Liver (tissue), 8 donors: ENCODE measurements at regions not wholly inside any gene's neighbourhood (a gene's known extent, or its start where the extent isn't known, plus 50 kb on each side); places are given as distances from the start of the nearest gene placed in this dataset.

Source experiments
- DNase-seq: peaks from one replicate; pipeline ENCODE4 v3.0.0-alpha.2; 2017; ENCODE audit warnings: low spot score
- H3K27ac ChIP-seq, 2 donors: one replicate each; pipeline ENCODE4 v1.7.0; 2013; ENCODE audit warnings: inconsistent platforms in 2 of 2, low read length in 2 of 2, control low read depth in 1 of 2, low read depth in 1 of 2, mild to moderate bottlenecking in 1 of 2
- H3K27me3 ChIP-seq, 4 donors: one replicate each; pipeline versions ENCODE4 v1.6.1 to v1.7.0; 2013; ENCODE audit warnings: low read length in 3 of 4, inconsistent platforms in 1 of 4, mild to moderate bottlenecking in 1 of 4, moderate library complexity in 1 of 4; ENCODE audit not compliant: control insufficient read depth in 4 of 4, insufficient read depth in 4 of 4
- H3K36me3 ChIP-seq, 4 donors: one replicate each; pipeline versions ENCODE4 v1.6.1 to v1.7.0; 2013; ENCODE audit warnings: low read length in 3 of 4, mild to moderate bottlenecking in 3 of 4, low read depth in 1 of 4, moderate library complexity in 1 of 4; ENCODE audit not compliant: control insufficient read depth in 4 of 4, insufficient read depth in 3 of 4
- H3K4me1 ChIP-seq, 4 donors: one replicate each; pipeline versions ENCODE4 v1.6.1 to v1.7.0; 2013; ENCODE audit warnings: low read length in 3 of 4, mild to moderate bottlenecking in 3 of 4, moderate library complexity in 1 of 4; ENCODE audit not compliant: control insufficient read depth in 4 of 4, insufficient read depth in 4 of 4
- H3K4me3 ChIP-seq, 3 donors: one replicate each; pipeline versions ENCODE4 v1.6.1 to v1.7.0; 2013; ENCODE audit warnings: low read length in 3 of 3, control low read depth in 1 of 3, low read depth in 1 of 3, mild to moderate bottlenecking in 1 of 3
- H3K9ac ChIP-seq, 2 donors: one replicate each; pipeline ENCODE4 v1.7.0; 2013; ENCODE audit warnings: low read length in 2 of 2, mild to moderate bottlenecking in 2 of 2, moderate library complexity in 2 of 2, control low read depth in 1 of 2, low read depth in 1 of 2
- H3K9me3 ChIP-seq, 4 donors: one replicate each; pipeline versions ENCODE4 v1.6.1 to v1.7.0; 2013; ENCODE audit warnings: low read length in 3 of 4; ENCODE audit not compliant: control insufficient read depth in 4 of 4
- CTCF ChIP-seq: fragments of 150-350 bp; IDR thresholded peaks from 2 replicates; pipeline ENCODE4 v1.5.1; 2017; ENCODE audit warnings: improper control_type of control experiment, low read depth, low read length; ENCODE audit not compliant: missing input control
- EGR1 ChIP-seq, 2 donors: IDR thresholded peaks; 2 replicates each; pipeline ENCODE4 v1.6.1; 2016 to 2018; ENCODE audit warnings: antibody characterized with exemption in 2 of 2, low read depth in 2 of 2
- FOXA1 ChIP-seq: IDR thresholded peaks from 2 replicates; pipeline ENCODE4 v1.6.1; 2016; ENCODE audit warnings: antibody characterized with exemption
- FOXA2 ChIP-seq: IDR thresholded peaks from 2 replicates; pipeline ENCODE4 v1.6.1; 2016; ENCODE audit warnings: antibody characterized with exemption
- GABPA ChIP-seq, 2 donors: IDR thresholded peaks in 1 of 2; conservative IDR thresholded peaks in 1 of 2; 2 replicates each; pipeline ENCODE4 v1.6.1; 2016; ENCODE audit warnings: antibody characterized with exemption in 2 of 2, mild to moderate bottlenecking in 1 of 2, moderate library complexity in 1 of 2
- HNF4A ChIP-seq, 2 donors: conservative IDR thresholded peaks; 2 replicates each; pipeline ENCODE4 v1.6.1; 2016; ENCODE audit warnings: antibody characterized with exemption in 2 of 2, mild to moderate bottlenecking in 2 of 2
- HNF4G ChIP-seq: IDR thresholded peaks from 2 replicates; pipeline ENCODE4 v1.6.1; 2016; ENCODE audit warnings: antibody characterized with exemption
- JUND ChIP-seq, 2 donors: IDR thresholded peaks; 2 replicates each; pipeline ENCODE4 v1.6.1; 2016; ENCODE audit warnings: antibody characterized with exemption in 2 of 2
- MAX ChIP-seq: IDR thresholded peaks from 2 replicates; pipeline ENCODE4 v1.6.1; 2016; ENCODE audit warnings: antibody characterized with exemption
- NR2F2 ChIP-seq: IDR thresholded peaks from 2 replicates; pipeline ENCODE4 v1.6.1; 2016; ENCODE audit warnings: antibody characterized with exemption
- RAD21 ChIP-seq, 2 donors: IDR thresholded peaks; 2 replicates each; pipeline ENCODE4 v1.6.1; 2016; ENCODE audit warnings: antibody characterized with exemption in 2 of 2, mild to moderate bottlenecking in 2 of 2
- RXRA ChIP-seq, 2 donors: IDR thresholded peaks; 2 replicates each; pipeline ENCODE4 v1.6.1; 2017 to 2018; ENCODE audit warnings: antibody characterized with exemption in 2 of 2, mild to moderate bottlenecking in 1 of 2
- SP1 ChIP-seq: IDR thresholded peaks from 2 replicates; pipeline ENCODE4 v1.6.1; 2018; ENCODE audit warnings: antibody characterized with exemption, mild to moderate bottlenecking
- TAF1 ChIP-seq: conservative IDR thresholded peaks from 2 replicates; pipeline ENCODE4 v1.6.1; 2016; ENCODE audit warnings: antibody characterized with exemption, mild to moderate bottlenecking
- YY1 ChIP-seq: IDR thresholded peaks from 2 replicates; pipeline ENCODE4 v1.6.1; 2016; ENCODE audit warnings: antibody characterized with exemption, mild to moderate bottlenecking
- ZBTB33 ChIP-seq: IDR thresholded peaks from 2 replicates; pipeline ENCODE4 v1.6.1; 2016; ENCODE audit warnings: antibody characterized with exemption
- WGBS: extraction: QIAGEN DNeasy Blood & Tissue Kit; methylation state at CpG from one replicate; pipeline ENCODE4 v1.1.7; 2013; 5-methylcytosine and 5-hydroxymethylcytosine counted together
- TF ChIP-seq, protein P1 (sequence below): IDR thresholded peaks from 2 replicates; pipeline ENCODE4 v1.6.1; 2016; ENCODE audit warnings: antibody characterized with exemption
- TF ChIP-seq, protein P2 (sequence below): IDR thresholded peaks from 2 replicates; pipeline ENCODE4 v1.6.1; 2016; ENCODE audit warnings: antibody characterized with exemption, mild to moderate bottlenecking
- donor health status: healthy.
- donor health status: healthy.
- donor health status: healthy.
- donor health status: healthy.
- donor health status: healthy.

- TF ChIP-seq RXRA (IDR thresholded peaks at IDR 0.05) (no peak), FOXA2 (no peak), JUND (IDR thresholded peaks at IDR 0.05) (no peak), SP1 (no peak), ZBTB33 (no peak)
- TF ChIP-seq, protein P1, sequence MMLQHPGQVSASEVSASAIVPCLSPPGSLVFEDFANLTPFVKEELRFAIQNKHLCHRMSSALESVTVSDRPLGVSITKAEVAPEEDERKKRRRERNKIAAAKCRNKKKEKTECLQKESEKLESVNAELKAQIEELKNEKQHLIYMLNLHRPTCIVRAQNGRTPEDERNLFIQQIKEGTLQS, result no peak
- Histone ChIP-seq H3K36me3 (no peaks in the 10 kb centered on the region), H3K27ac (no peak overlapping the region)
These were observed 114.6 kb upstream of the HTR1E start for GRCh38 chr6:86822747-86823146.

GRCh38 chr6:86820750-86821149 lies 116.6 kb upstream of the HTR1E start:
- H3K27ac ChIP-seq, result no peak overlapping the region
- 47% methylated on average over 1 of the region's 1 CpG for WGBS
- TF ChIP-seq CTCF (no peak), HNF4A (conservative IDR thresholded peaks at IDR 0.05) (no peak), RXRA (IDR thresholded peaks at IDR 0.05) (no peak), GABPA (IDR thresholded peaks at IDR 0.05 in 1 of 2, conservative IDR thresholded peaks at IDR 0.05 in 1 of 2) (no peak), ZBTB33 (no peak), TAF1 (no peak), YY1 (no peak), NR2F2 (no peak), JUND (IDR thresholded peaks at IDR 0.05) (no peak), SP1 (no peak), RAD21 (IDR thresholded peaks at IDR 0.05) (no peak), FOXA1 (no peak), HNF4G (no peak), MAX (no peak), EGR1 (IDR thresholded peaks at IDR 0.05; ENCODE audit: low read depth in 2 of 2) (no peak), FOXA2 (no peak)
- TF ChIP-seq, protein P2, sequence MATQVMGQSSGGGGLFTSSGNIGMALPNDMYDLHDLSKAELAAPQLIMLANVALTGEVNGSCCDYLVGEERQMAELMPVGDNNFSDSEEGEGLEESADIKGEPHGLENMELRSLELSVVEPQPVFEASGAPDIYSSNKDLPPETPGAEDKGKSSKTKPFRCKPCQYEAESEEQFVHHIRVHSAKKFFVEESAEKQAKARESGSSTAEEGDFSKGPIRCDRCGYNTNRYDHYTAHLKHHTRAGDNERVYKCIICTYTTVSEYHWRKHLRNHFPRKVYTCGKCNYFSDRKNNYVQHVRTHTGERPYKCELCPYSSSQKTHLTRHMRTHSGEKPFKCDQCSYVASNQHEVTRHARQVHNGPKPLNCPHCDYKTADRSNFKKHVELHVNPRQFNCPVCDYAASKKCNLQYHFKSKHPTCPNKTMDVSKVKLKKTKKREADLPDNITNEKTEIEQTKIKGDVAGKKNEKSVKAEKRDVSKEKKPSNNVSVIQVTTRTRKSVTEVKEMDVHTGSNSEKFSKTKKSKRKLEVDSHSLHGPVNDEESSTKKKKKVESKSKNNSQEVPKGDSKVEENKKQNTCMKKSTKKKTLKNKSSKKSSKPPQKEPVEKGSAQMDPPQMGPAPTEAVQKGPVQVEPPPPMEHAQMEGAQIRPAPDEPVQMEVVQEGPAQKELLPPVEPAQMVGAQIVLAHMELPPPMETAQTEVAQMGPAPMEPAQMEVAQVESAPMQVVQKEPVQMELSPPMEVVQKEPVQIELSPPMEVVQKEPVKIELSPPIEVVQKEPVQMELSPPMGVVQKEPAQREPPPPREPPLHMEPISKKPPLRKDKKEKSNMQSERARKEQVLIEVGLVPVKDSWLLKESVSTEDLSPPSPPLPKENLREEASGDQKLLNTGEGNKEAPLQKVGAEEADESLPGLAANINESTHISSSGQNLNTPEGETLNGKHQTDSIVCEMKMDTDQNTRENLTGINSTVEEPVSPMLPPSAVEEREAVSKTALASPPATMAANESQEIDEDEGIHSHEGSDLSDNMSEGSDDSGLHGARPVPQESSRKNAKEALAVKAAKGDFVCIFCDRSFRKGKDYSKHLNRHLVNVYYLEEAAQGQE, result no peak
- no peaks in the 10 kb centered on the region for H3K27me3 ChIP-seq
- H3K4me3 ChIP-seq, result no peak overlapping the region
- H3K9me3 ChIP-seq, result no peaks in the 10 kb centered on the region
- no peaks in the 10 kb centered on the region for H3K36me3 ChIP-seq
- no peak overlapping the region for H3K9ac ChIP-seq
- H3K4me1 ChIP-seq, result peaks cover 0 to 5% (median under 1%) of the 10 kb centered on the region in 4 donors
- no peak for DNase-seq

More at GRCh38 chr6:86822747-86823146, 114.6 kb upstream of the HTR1E start:
- no peak for DNase-seq
- Histone ChIP-seq H3K4me3 (no peak overlapping the region), H3K9me3 (no peaks in the 10 kb centered on the region), H3K27me3 (no peaks in the 10 kb centered on the region), H3K4me1 (peaks cover 0 to 5% (median 2%) of the 10 kb centered on the region in 4 donors), H3K9ac (no peak overlapping the region)
